PC-9 (cell line): ENCODE measurements at regions not wholly inside any gene's neighbourhood (a gene's known extent, or its start where the extent isn't known, plus 50 kb on each side); places are given as distances from the start of the nearest gene placed in this dataset.

ENCODE experiments used
- EZH2 ChIP-seq: fragments of 200-600 bp; sonication (generic); IDR thresholded peaks from 2 replicates; pipeline ENCODE4 v1.8.0; 2017; ENCODE audit warnings: antibody characterized with exemption, low read depth
- TF ChIP-seq, protein P1 (sequence below): fragments of 200-600 bp; sonication (generic); conservative IDR thresholded peaks from 2 replicates; pipeline ENCODE4 v1.6.1; 2017; ENCODE audit warnings: mixed run types, antibody characterized with exemption, mild to moderate bottlenecking, moderate library complexity

DNA sequence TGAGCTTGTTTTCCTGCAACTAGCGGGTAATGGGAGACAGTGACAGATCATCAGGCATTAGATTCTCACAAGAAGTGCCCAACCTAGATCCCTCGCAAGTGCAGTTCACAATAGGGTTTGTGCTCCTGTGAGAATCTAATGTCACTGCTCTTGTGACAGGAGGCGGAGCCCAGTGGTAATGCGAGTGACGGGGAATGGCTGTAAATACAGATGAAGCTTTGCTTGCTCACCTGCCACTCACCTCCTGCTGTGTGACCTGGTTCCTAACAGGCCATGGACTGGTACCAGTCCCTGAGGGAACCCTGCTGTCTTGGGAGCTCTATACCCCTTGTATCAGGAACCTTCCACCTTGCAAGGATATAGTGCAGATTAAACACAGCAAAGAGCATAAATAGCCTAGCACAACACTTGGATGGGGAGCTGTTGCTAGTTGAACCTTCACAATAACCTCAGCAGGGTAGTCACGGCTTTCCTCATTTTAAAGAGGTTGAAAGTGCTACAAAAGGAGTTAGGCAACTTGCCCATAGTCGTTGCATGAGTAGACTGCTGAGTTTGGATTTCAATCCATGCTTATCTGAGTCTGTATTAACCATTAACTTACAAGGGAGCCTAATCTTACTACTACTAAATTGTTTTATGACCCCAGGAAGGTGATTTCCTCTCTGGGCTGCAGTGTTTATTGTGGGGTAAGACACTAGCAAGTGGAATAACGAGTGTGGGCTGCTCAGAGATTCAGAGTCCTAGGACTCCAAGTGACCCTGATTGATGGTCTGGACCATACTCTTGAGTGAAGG is 156.6 kb upstream of the ZFHX3 start:
- TF ChIP-seq, protein P1, sequence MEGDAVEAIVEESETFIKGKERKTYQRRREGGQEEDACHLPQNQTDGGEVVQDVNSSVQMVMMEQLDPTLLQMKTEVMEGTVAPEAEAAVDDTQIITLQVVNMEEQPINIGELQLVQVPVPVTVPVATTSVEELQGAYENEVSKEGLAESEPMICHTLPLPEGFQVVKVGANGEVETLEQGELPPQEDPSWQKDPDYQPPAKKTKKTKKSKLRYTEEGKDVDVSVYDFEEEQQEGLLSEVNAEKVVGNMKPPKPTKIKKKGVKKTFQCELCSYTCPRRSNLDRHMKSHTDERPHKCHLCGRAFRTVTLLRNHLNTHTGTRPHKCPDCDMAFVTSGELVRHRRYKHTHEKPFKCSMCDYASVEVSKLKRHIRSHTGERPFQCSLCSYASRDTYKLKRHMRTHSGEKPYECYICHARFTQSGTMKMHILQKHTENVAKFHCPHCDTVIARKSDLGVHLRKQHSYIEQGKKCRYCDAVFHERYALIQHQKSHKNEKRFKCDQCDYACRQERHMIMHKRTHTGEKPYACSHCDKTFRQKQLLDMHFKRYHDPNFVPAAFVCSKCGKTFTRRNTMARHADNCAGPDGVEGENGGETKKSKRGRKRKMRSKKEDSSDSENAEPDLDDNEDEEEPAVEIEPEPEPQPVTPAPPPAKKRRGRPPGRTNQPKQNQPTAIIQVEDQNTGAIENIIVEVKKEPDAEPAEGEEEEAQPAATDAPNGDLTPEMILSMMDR = no peak
- TF ChIP-seq EZH2 = no peak
